Large intestine (tissue), 3 donors: ENCODE measurements at regions not wholly inside any gene's neighbourhood (a gene's known extent, or its start where the extent isn't known, plus 50 kb on each side); places are given as distances from the start of the nearest gene placed in this dataset.

Source experiments
- DNase-seq, 2 donors: peaks; one replicate each; pipeline versions ENCODE4 v3.0.0 to v3.0.0-alpha.2; 2013
- H3K27ac ChIP-seq: one replicate; pipeline ENCODE4 v1.5.1; 2013; ENCODE audit warnings: low read length
- H3K27me3 ChIP-seq: 2 replicates; pipeline ENCODE4 v1.6.1; 2013; ENCODE audit warnings: low read length; ENCODE audit not compliant: control insufficient read depth, insufficient read depth
- H3K36me3 ChIP-seq: 2 replicates; pipeline ENCODE4 v1.6.1; 2013; ENCODE audit warnings: low read length; ENCODE audit not compliant: control insufficient read depth, insufficient read depth
- H3K4me1 ChIP-seq: one replicate; pipeline ENCODE4 v1.6.1; 2013; ENCODE audit warnings: low read length; ENCODE audit not compliant: control insufficient read depth, insufficient read depth
- H3K4me3 ChIP-seq: one replicate; pipeline ENCODE4 v1.5.1; 2013; ENCODE audit warnings: low read length
- H3K9me3 ChIP-seq: one replicate; pipeline ENCODE4 v1.6.1; 2013; ENCODE audit warnings: mild to moderate bottlenecking, low read depth, low read length, moderate library complexity; ENCODE audit not compliant: control insufficient read depth
- WGBS: methylation state at CpG from one replicate; pipeline ENCODE4 v1.1.5; 2013; ENCODE audit warnings: low lambda C conversion rate; ENCODE audit not compliant: insufficient coverage; 5-methylcytosine and 5-hydroxymethylcytosine counted together

DNA sequence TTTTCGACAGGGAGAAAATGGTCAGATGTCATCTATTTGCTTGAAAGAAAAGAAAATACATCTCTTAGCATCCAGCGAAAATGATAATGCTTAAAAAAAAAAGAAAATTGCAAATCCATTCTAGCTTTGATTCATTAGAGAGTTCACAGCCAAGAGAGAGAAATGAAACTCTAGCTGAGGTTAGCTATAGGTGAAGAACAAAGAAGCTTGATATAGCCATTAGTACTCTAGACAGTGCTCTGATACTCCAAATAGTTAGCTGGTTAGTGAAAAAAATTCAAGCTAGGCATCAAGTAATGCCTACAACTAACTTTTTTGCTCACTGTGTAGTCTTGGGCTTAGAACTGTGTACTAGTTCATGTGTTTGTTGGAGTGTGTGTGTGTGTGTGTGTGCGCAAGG is 721.6 kb upstream of the SOX9 start:
- Histone ChIP-seq H3K4me3 (no peak overlapping the region), H3K4me1 (no peaks in the 10 kb centered on the region), H3K27me3 (no peaks in the 10 kb centered on the region), H3K27ac (no peak overlapping the region), H3K36me3 (no peaks in the 10 kb centered on the region), H3K9me3 (no peaks in the 10 kb centered on the region)
- DNase-seq: no peak
- 46% methylated on average over 2 of the region's 3 CpGs for WGBS

DNA sequence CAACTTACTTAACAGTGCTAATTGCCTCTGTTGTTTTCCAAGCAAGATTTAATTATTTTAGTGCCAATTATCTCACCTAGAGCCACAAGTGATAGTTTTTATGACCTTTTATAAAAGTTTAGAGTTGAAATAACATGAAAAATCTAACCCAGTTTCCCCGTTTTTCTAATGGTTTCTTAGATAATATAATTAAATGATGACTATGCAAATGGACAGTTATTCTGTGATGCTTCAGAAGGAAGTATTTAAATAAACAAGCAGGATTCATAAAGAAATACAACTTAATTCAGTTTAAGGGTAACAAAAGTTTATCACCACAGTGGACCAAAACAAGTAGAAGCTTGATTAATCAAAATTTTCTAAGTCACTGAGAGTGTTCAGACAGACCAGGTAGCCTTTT is 721.2 kb upstream of the SOX9 start:
- no peak overlapping the region for H3K4me3 ChIP-seq
- 43% methylated on average over 1 of the region's 1 CpG for WGBS
- H3K27ac ChIP-seq: no peak overlapping the region
- H3K9me3 ChIP-seq: no peaks in the 10 kb centered on the region
- no peaks in the 10 kb centered on the region for H3K36me3 ChIP-seq
- no peaks in the 10 kb centered on the region for H3K4me1 ChIP-seq
- H3K27me3 ChIP-seq: no peaks in the 10 kb centered on the region
- DNase-seq: no peak

GRCh38 chr17:71402007-71402406 is 718.8 kb upstream of the SOX9 start:
- DNase-seq: no peak
- no peak overlapping the region for H3K4me3 ChIP-seq
- no peaks in the 10 kb centered on the region for H3K9me3 ChIP-seq
- H3K4me1 ChIP-seq: no peaks in the 10 kb centered on the region
- no peaks in the 10 kb centered on the region for H3K27me3 ChIP-seq
- H3K36me3 ChIP-seq: no peaks in the 10 kb centered on the region
- 100% methylated on average over 1 of the region's 1 CpG for WGBS
- no peak overlapping the region for H3K27ac ChIP-seq

DNA sequence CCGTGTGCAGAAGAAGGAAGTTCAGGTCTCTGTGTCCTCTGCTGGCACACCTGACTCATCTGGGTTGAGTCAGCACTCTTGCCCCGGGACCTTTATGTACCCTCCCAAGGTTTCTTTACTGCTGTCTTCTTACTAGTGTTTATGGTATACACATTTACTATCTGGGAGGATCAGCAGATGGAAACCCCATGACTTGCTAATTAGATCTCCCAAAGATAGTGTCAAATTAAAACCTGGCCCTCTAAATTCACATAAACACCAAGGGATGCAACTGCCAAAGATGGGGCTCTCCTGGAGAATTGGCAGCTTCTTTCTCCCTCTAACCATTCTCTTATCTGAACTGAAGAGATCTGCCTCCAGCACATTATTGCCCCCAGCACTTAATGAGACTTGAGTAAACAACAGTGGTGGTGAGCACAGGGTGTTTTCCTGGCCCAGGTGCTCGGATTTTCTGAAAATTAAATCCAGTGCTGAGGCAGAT is 718.1 kb upstream of the SOX9 start:
- Histone ChIP-seq H3K27ac (no peak overlapping the region), H3K4me1 (no peaks in the 10 kb centered on the region), H3K9me3 (no peaks in the 10 kb centered on the region), H3K27me3 (no peaks in the 10 kb centered on the region), H3K36me3 (no peaks in the 10 kb centered on the region), H3K4me3 (no peak overlapping the region)
- DNase-seq: no peak
- 100% methylated on average over 1 of the region's 3 CpGs for WGBS

DNA sequence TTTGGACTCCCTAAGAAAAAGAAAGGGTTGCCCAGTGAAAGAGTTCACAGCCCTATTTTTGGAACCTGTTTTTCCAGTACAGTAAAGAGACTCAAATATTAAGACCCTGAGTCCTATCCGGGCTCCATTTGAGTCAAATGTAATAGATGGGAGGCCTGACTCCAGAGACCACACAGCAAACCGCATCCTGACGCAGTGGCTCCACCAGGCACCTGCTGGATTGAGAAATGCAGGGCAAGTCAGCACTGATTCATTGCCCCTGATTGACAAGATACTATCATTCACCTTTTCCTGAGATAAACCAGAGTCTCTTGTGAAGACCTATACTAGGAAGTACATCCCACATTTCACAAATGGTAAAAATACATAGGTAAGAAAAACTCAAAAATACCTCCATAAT is 715.7 kb upstream of the SOX9 start:
- no peaks in the 10 kb centered on the region for H3K36me3 ChIP-seq
- H3K4me3 ChIP-seq: no peak overlapping the region
- no peaks in the 10 kb centered on the region for H3K4me1 ChIP-seq
- WGBS: no CpG with 5 or more reads among the region's 3 CpGs
- no peaks in the 10 kb centered on the region for H3K9me3 ChIP-seq
- DNase-seq: no peak
- no peak overlapping the region for H3K27ac ChIP-seq
- H3K27me3 ChIP-seq: no peaks in the 10 kb centered on the region

- no peaks in the 10 kb centered on the region for H3K9me3 ChIP-seq
- 100% methylated on average over 1 of the region's 9 CpGs for WGBS
Observed at GRCh38 chr17:71407981-71408380, 712.8 kb upstream of the SOX9 start.

DNA sequence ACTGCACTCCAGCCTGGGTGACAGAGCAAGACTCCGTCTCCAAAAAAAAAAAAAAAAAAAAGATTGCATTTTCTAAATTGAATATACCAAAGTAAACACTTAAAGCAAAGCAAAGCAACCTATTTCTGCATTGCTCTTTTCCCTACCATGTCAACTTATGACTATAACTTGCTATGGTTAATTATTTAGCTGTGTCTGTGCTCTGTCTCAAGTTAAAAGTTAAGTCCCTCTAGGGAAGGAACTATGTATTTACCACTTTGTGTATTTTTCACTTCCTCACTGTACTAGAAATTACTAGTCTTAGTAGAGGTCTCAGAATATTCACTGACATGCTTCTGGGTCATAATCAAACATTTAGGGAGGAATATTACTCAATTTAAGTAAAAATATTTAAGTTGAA is 711.7 kb upstream of the SOX9 start:
- Histone ChIP-seq H3K4me1 (no peaks in the 10 kb centered on the region), H3K4me3 (no peak overlapping the region), H3K27me3 (no peaks in the 10 kb centered on the region), H3K27ac (no peak overlapping the region), H3K36me3 (no peaks in the 10 kb centered on the region), H3K9me3 (no peaks in the 10 kb centered on the region)
- DNase-seq: no peak
- WGBS: no CpG with 5 or more reads among the region's 1 CpG

More at GRCh38 chr17:71407981-71408380, 712.8 kb upstream of the SOX9 start:
- no peak overlapping the region for H3K4me3 ChIP-seq
- DNase-seq: no peak
- H3K27me3 ChIP-seq: no peaks in the 10 kb centered on the region
- H3K4me1 ChIP-seq: no peaks in the 10 kb centered on the region
- H3K27ac ChIP-seq: no peak overlapping the region
- no peaks in the 10 kb centered on the region for H3K36me3 ChIP-seq

DNA sequence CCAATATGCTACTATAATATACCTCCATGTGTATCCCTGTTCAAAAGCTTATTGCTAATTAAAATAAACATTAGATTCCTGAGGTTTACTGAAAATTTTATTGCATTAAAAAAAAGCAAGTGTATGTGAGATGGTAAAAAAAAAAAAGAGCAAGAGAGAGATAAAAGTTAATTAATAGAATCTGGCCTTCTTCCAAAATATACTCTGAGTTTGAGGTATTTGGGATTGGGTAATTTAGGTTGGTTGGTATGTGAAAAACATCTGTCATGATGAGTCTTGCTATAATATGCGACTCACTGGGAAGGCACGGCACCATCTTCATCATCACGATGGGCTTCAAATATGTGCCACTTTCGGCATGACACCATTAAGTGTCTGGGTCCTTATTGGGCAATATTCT is 711.1 kb upstream of the SOX9 start:
- no peaks in the 10 kb centered on the region for H3K4me1 ChIP-seq
- no peak overlapping the region for H3K4me3 ChIP-seq
- H3K27me3 ChIP-seq: no peaks in the 10 kb centered on the region
- DNase-seq: no peak
- no peak overlapping the region for H3K27ac ChIP-seq
- H3K9me3 ChIP-seq: no peaks in the 10 kb centered on the region
- H3K36me3 ChIP-seq: no peaks in the 10 kb centered on the region
- WGBS: no CpG with 5 or more reads among the region's 4 CpGs

DNA sequence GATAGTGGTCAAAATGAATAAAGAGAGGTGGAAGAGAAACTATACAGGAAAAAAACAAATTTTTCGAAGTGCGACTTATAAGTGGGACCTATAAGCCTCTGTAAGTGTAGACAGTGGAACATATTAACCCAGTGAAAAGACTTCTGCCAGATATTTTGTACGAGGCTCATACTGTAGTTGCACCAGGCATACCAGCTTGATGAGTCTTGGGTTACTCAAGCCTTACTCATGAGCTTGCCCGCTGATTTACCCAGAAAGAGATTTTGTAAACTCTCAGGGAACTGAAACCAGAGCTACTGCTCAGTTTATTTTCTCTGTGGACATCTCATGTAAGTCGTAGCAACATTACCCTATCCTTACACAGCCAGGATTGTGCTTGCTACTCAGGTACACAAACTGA is 708.0 kb upstream of the SOX9 start:
- Histone ChIP-seq H3K4me3 (no peak overlapping the region), H3K27ac (no peak overlapping the region), H3K9me3 (no peaks in the 10 kb centered on the region), H3K4me1 (no peaks in the 10 kb centered on the region), H3K27me3 (no peaks in the 10 kb centered on the region), H3K36me3 (no peaks in the 10 kb centered on the region)
- DNase-seq: no peak
- WGBS: no CpG with 5 or more reads among the region's 5 CpGs

DNA sequence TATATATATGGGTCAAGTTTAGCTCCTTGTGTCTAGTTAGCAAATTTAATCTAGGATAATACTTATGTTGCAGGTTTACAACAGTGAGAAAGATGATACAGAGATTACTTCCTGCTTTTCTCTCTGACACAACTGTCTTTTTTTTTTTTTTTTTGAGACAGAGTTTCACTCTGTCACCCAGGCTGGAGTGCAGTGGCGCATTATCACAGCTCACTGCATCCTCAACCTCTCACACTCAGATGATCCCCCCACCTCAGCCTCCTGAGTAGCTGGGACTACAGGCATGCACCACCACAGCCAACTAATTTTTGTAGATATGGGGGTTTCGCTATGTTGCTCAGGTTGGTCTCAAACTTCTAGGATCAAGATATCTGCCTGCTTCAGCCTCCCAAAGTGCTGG is 706.9 kb upstream of the SOX9 start:
- DNase-seq: no peak
- Histone ChIP-seq H3K27ac (no peak overlapping the region), H3K9me3 (no peaks in the 10 kb centered on the region), H3K4me3 (no peak overlapping the region), H3K36me3 (no peaks in the 10 kb centered on the region), H3K4me1 (no peaks in the 10 kb centered on the region), H3K27me3 (no peaks in the 10 kb centered on the region)
- WGBS: no CpG with 5 or more reads among the region's 2 CpGs

GRCh38 chr17:71417142-71417541 is 703.7 kb upstream of the SOX9 start:
- H3K27ac ChIP-seq: no peak overlapping the region
- no peaks in the 10 kb centered on the region for H3K36me3 ChIP-seq
- H3K9me3 ChIP-seq: no peaks in the 10 kb centered on the region
- no peak overlapping the region for H3K4me3 ChIP-seq
- no CpG with 5 or more reads among the region's 1 CpG for WGBS
- H3K4me1 ChIP-seq: no peaks in the 10 kb centered on the region
- no peak for DNase-seq
- H3K27me3 ChIP-seq: no peaks in the 10 kb centered on the region
